Trophoblast cell (in vitro differentiated cells and primary cell): ENCODE measurements at regions not wholly inside any gene's neighbourhood (a gene's known extent, or its start where the extent isn't known, plus 50 kb on each side); places are given as distances from the start of the nearest gene placed in this dataset.
A peak's percentile ranks its signal among the peaks of the same experiment; 100 is the strongest.

ENCODE experiments used
- DNase-seq, 2 donors: peaks; one replicate each; pipeline ENCODE4 v3.0.0-alpha.2; 2016
- H2AFZ ChIP-seq: 2 replicates; pipeline ENCODE4 v1.6.1; 2013; ENCODE audit warnings: low read length, moderate library complexity, mild to moderate bottlenecking; ENCODE audit not compliant: insufficient read depth, poor library complexity
- H2AK5ac ChIP-seq: 2 replicates; pipeline ENCODE4 v1.6.1; 2013; ENCODE audit warnings: mild to moderate bottlenecking, low read length
- H2BK120ac ChIP-seq: 2 replicates; pipeline ENCODE4 v1.6.1; 2013; ENCODE audit warnings: low read length, mild to moderate bottlenecking, moderate library complexity; ENCODE audit not compliant: insufficient read depth, poor library complexity
- H2BK12ac ChIP-seq: 2 replicates; pipeline ENCODE4 v1.6.1; 2013; ENCODE audit warnings: mild to moderate bottlenecking, low read length, moderate library complexity
- H2BK5ac ChIP-seq: 2 replicates; pipeline ENCODE4 v1.6.1; 2013; ENCODE audit warnings: low read length, low read depth, moderate library complexity, mild to moderate bottlenecking; ENCODE audit not compliant: poor library complexity
- H3K14ac ChIP-seq: 2 replicates; pipeline ENCODE4 v1.6.1; 2013; ENCODE audit warnings: mild to moderate bottlenecking, low read length
- H3K18ac ChIP-seq: 2 replicates; pipeline ENCODE4 v1.6.1; 2013; ENCODE audit warnings: mild to moderate bottlenecking, low read length
- H3K23ac ChIP-seq: 2 replicates; pipeline ENCODE4 v1.6.1; 2013; ENCODE audit warnings: low read length
- H3K27ac ChIP-seq: 2 replicates; pipeline ENCODE4 v1.5.1; 2013; ENCODE audit warnings: low read depth, mild to moderate bottlenecking, inconsistent platforms, low read length, moderate library complexity
- H3K27me3 ChIP-seq: 2 replicates; pipeline ENCODE4 v1.6.1; 2013; ENCODE audit warnings: inconsistent platforms, mild to moderate bottlenecking, low read length, moderate library complexity; ENCODE audit not compliant: insufficient read depth
- H3K36me3 ChIP-seq, 2 experiments: 1 replicate in 1 of 2; 2 replicates in 1 of 2; pipeline ENCODE4 v1.6.1; 2013; ENCODE audit warnings: low read length in 2 of 2, mild to moderate bottlenecking in 2 of 2, moderate library complexity in 1 of 2; ENCODE audit not compliant: insufficient read depth in 2 of 2, control insufficient read depth in 1 of 2
- H3K4ac ChIP-seq: 2 replicates; pipeline ENCODE4 v1.6.1; 2013; ENCODE audit warnings: low read depth, mild to moderate bottlenecking, low read length, moderate library complexity
- H3K4me1 ChIP-seq, 2 experiments: 1 replicate in 1 of 2; 2 replicates in 1 of 2; pipeline ENCODE4 v1.6.1; 2013; ENCODE audit warnings: low read length in 2 of 2, mild to moderate bottlenecking in 2 of 2, moderate library complexity in 1 of 2; ENCODE audit not compliant: insufficient read depth in 2 of 2, control insufficient read depth in 1 of 2
- H3K4me2 ChIP-seq: 2 replicates; pipeline ENCODE4 v1.6.1; 2013; ENCODE audit warnings: inconsistent platforms, mild to moderate bottlenecking, low read length, moderate library complexity
- H3K4me3 ChIP-seq: 2 replicates; pipeline ENCODE4 v1.5.1; 2013; ENCODE audit warnings: mild to moderate bottlenecking, low read depth, low read length, inconsistent platforms
- H3K79me1 ChIP-seq: one replicate; pipeline ENCODE4 v1.6.1; 2013; ENCODE audit warnings: low read length
- H3K79me2 ChIP-seq: 2 replicates; pipeline ENCODE4 v1.6.1; 2013; ENCODE audit warnings: low read length, mild to moderate bottlenecking; ENCODE audit not compliant: control insufficient read depth, insufficient read depth, poor library complexity
- H3K9ac ChIP-seq: 2 replicates; pipeline ENCODE4 v1.6.1; 2013; ENCODE audit warnings: mild to moderate bottlenecking, low read length
- H3K9me3 ChIP-seq: 2 replicates; pipeline ENCODE4 v1.6.1; 2013; ENCODE audit warnings: low read depth, mild to moderate bottlenecking, control low read depth, inconsistent platforms, low read length; ENCODE audit not compliant: insufficient read depth
- H4K12ac ChIP-seq: 2 replicates; pipeline ENCODE4 v1.6.1; 2013; ENCODE audit warnings: low read depth, mild to moderate bottlenecking, low read length, moderate library complexity
- H4K8ac ChIP-seq: 2 replicates; pipeline ENCODE4 v1.6.1; 2013; ENCODE audit warnings: low read depth, mild to moderate bottlenecking, low read length, moderate library complexity
- H4K91ac ChIP-seq: one replicate; pipeline ENCODE4 v1.6.1; 2013; ENCODE audit warnings: low read depth, mild to moderate bottlenecking, low read length, moderate library complexity
- WGBS: extraction: QIAGEN DNeasy Blood & Tissue Kit; methylation state at CpG from one replicate; pipeline ENCODE4 v1.1.7; 2013; ENCODE audit warnings: missing lambda C conversion rate; ENCODE audit not compliant: insufficient read length, insufficient coverage; ENCODE audit errors: extremely low coverage; 5-methylcytosine and 5-hydroxymethylcytosine counted together

DNA sequence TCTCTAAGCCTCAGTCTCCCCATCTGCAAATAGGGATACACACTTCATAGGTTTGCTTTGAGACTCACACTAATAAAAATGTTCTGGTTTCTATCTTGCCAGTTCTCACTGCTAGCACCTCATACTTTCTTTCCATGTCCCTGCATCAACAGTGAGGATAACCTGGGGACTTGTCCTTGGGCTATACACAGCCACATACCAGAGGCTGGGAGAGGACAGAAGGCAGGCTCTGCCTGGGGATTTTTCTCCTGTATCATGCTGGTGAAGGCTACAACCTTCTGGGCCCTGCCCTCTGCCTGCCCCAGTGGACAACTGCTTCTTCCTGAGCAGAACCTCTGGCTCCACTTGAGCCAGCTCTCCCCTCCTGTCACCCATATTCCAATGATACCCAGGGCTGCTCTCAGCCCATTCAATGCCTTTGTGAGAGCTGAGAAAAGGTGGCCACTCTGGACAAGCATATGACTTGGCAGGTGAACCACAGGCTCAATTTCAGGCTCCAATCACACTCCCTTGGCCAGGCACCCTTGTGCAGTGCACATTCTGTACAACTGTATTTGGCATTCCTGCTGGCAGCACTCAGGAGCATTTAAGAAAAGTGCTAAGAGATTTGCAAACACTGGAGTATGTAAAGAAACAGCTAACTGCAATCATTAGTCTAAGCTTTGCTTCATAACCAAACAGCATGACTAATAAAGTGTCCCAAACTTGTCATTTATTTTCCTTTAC is 135.8 kb upstream of the VRK1 start:
- Histone ChIP-seq H3K9me3 (no peaks in the 10 kb centered on the region), H3K4ac (no peak overlapping the region), H3K4me3 (no peak overlapping the region), H2AFZ (no peak overlapping the region), H3K27ac (no peak overlapping the region), H3K4me1 (peaks cover 0 to 4% of the 10 kb centered on the region in 2 experiments), H4K8ac (no peak overlapping the region), H2AK5ac (no peak overlapping the region), H2BK5ac (no peak overlapping the region), H3K14ac (no peak overlapping the region), H3K9ac (no peak overlapping the region), H3K27me3 (no peaks in the 10 kb centered on the region), H2BK120ac (no peak overlapping the region), H3K4me2 (no peak overlapping the region), H2BK12ac (no peak overlapping the region), H3K18ac (no peak overlapping the region), H3K79me1 (no peaks in the 10 kb centered on the region), H3K79me2 (no peaks in the 10 kb centered on the region), H4K91ac (no peak overlapping the region), H3K36me3 (no peaks in the 10 kb centered on the region), H4K12ac (no peak overlapping the region), H3K23ac (no peak overlapping the region)
- DNase-seq, result peak; percentile 37 to 67

GRCh38 chr14:96662116-96662970 is 134.8 kb upstream of the VRK1 start:
- Histone ChIP-seq H3K27ac (no peak overlapping the region), H3K27me3 (no peaks in the 10 kb centered on the region), H3K4ac (no peak overlapping the region), H3K4me1 (peaks cover 0 to 4% of the 10 kb centered on the region in 2 experiments), H2BK12ac (no peak overlapping the region), H2AFZ (no peak overlapping the region), H2AK5ac (no peak overlapping the region), H3K9ac (no peak overlapping the region), H4K12ac (no peak overlapping the region), H3K23ac (no peak overlapping the region), H3K9me3 (no peaks in the 10 kb centered on the region), H4K91ac (no peak overlapping the region), H3K4me3 (no peak overlapping the region), H3K79me1 (no peaks in the 10 kb centered on the region), H2BK5ac (no peak overlapping the region), H2BK120ac (no peak overlapping the region), H3K4me2 (no peak overlapping the region), H3K36me3 (no peaks in the 10 kb centered on the region), H4K8ac (no peak overlapping the region), H3K14ac (no peak overlapping the region), H3K18ac (no peak overlapping the region), H3K79me2 (no peaks in the 10 kb centered on the region)
- DNase-seq, result peak; percentile 63 to 67
- WGBS, result no CpG with 5 or more reads among the region's 15 CpGs

DNA sequence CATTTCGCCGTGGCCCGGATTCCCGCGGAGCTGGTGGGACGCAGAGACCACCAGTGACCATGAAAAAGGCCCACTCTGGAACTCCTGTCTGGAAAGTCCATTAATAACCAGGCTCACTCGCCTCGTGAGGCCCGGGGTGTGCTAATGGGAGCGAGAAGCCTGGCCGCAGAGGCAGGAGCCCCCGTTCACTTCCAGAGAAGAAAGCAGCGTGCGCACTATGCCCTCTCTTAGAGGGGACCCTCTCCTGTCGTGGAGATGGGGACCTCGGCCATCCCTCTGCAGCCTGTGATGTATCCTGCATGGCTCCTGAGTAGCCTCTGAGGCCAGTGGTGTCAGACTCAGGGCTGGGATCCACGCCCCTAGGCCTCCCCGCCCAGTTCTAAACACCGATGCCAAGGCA is 134.1 kb upstream of the VRK1 start:
- Histone ChIP-seq H3K79me2 (no peaks in the 10 kb centered on the region), H4K12ac (no peak overlapping the region), H4K91ac (no peak overlapping the region), H3K9me3 (no peaks in the 10 kb centered on the region), H3K27me3 (no peaks in the 10 kb centered on the region), H3K4me3 (no peak overlapping the region), H3K23ac (no peak overlapping the region), H3K4ac (no peak overlapping the region), H2AFZ (no peak overlapping the region), H2BK5ac (no peak overlapping the region), H2BK120ac (no peak overlapping the region), H3K9ac (no peak overlapping the region), H3K4me1 (peaks cover 0 to 4% of the 10 kb centered on the region in 2 experiments), H4K8ac (no peak overlapping the region), H3K18ac (no peak overlapping the region), H3K36me3 (no peaks in the 10 kb centered on the region), H3K27ac (no peak overlapping the region), H3K4me2 (no peak overlapping the region), H3K79me1 (no peaks in the 10 kb centered on the region), H2BK12ac (no peak overlapping the region), H3K14ac (no peak overlapping the region), H2AK5ac (no peak overlapping the region)
- no peak for DNase-seq
- no CpG with 5 or more reads among the region's 19 CpGs for WGBS

DNA sequence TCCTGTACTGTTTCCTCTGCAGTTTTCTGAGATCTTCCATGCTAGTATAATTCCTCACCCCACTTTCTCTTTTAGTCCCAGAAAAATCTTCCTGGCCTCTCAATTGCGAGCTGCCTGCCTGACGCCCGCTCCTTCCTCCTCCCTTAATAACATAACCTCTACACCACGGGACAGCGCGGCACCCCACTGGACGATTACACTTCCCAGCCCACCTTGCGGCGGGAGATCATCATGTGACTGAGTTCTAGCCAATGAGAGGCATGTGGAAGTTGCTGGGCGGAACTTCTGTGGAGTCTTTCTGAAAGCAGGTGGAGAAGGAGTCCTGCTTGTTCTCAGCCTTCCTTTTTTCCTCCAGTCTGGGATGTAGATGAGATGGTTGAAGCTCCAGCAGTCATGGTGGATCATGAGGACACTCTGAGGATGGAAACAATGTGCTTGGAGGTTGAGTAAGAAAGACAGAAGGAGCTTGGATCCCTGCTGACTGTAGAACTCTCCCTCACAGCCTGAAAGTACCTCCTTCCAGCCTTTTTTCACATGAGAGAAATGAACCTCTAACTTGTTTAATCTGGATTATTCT is 133.6 kb upstream of the VRK1 start:
- Histone ChIP-seq H2BK5ac (no peak overlapping the region), H3K79me1 (no peaks in the 10 kb centered on the region), H3K23ac (no peak overlapping the region), H3K36me3 (no peaks in the 10 kb centered on the region), H2BK120ac (no peak overlapping the region), H3K4ac (no peak overlapping the region), H3K79me2 (no peaks in the 10 kb centered on the region), H4K12ac (no peak overlapping the region), H2AFZ (no peak overlapping the region), H3K14ac (no peak overlapping the region), H3K27me3 (no peaks in the 10 kb centered on the region), H4K8ac (no peak overlapping the region), H4K91ac (no peak overlapping the region), H3K4me2 (no peak overlapping the region), H3K9ac (no peak overlapping the region), H2AK5ac (no peak overlapping the region), H3K18ac (no peak overlapping the region), H3K4me1 (peaks cover 0 to 4% of the 10 kb centered on the region in 2 experiments), H3K9me3 (no peaks in the 10 kb centered on the region), H3K4me3 (no peak overlapping the region), H2BK12ac (no peak overlapping the region), H3K27ac (no peak overlapping the region)
- WGBS, result no CpG with 5 or more reads among the region's 10 CpGs
- no peak for DNase-seq
